ENCODE measurements at regions not wholly inside any gene's neighbourhood (a gene's known extent, or its start where the extent isn't known, plus 50 kb on each side); places are given as distances from the start of the nearest gene placed in this dataset.
"Not testable (repeated sequence)": the region's sequence is repeated elsewhere in the genome, so short reads cannot be mapped to it uniquely, and the experiment has no call there.

DNA sequence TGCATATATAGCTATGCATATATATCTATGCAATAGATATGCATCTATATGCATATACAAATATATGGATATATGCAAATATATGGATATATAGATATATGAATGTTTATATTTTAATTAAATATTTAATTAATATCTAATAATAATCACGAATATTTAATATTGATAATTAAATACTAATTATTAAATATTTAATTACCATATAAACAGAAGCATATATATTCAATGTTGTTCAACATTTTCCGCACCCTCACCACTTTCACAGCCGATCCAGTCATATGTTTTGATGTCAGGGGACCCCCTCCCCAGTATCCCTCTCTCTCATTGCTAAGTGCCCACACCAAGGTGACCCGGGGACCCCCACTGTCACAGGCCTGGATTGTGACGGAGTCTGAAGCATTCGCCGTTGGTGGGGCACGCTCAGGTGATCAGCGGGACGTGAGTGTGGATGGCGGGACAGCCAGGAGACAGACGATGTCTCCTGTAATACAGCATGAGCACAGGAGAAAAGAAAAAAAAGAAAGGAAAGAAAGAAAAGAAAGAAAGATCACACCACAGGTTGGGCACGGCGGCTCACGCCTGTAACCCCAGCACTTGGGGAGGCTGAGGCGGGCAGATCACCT, 199.7 kb downstream of the CRLF2 start:
- no peak for DNase-seq (ENCODE audit: low spot score)

DNA sequence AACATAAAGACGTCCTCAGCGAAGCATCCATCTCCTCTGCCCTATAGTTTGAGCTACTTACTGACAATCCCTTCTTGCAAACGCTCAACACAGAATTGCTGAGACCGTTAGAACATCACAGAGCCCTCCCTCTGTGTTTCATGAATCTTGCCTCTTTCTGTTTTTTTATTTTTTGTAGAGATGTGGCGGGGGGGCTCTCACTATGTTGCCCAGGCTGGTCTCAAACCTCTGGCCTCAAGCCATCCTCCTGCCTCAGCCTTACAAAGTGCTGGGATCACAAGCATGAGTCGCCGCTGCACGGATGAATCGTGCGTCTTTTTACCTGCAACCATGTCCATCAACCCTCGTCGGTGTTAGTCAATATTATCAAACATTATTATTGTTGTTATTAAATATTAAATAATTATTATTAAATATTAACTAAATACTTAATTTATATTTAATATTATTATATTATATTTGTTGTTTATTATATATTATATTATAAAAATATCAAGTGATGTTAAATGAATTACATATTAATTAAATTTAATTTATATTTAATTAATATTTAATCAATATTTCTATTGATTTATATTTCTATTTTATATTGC, 200.7 kb downstream of the CRLF2 start:
- DNase-seq (ENCODE audit: low spot score) = no peak

DNA sequence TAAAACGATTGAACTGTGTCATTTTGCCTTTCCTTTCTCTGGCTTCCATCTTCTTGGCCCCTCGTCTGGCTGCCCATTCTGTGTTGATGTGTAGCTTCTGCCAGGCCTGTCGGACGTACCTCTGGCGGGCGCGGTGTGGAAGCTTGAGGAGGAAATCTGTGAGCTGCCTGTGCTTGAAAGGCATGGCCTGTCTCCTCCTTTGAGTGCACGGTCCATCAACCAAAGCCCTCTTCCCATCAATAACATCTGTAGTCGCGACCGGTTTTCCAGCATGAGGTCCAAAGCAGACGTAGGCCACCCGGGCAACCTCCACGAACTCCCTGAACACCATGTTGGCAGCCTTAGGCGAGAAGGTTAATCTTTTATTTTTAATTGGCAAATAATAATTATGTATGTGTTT, 202.7 kb downstream of the CRLF2 start:
- DNase-seq (ENCODE audit: low spot score) = no peak

DNA sequence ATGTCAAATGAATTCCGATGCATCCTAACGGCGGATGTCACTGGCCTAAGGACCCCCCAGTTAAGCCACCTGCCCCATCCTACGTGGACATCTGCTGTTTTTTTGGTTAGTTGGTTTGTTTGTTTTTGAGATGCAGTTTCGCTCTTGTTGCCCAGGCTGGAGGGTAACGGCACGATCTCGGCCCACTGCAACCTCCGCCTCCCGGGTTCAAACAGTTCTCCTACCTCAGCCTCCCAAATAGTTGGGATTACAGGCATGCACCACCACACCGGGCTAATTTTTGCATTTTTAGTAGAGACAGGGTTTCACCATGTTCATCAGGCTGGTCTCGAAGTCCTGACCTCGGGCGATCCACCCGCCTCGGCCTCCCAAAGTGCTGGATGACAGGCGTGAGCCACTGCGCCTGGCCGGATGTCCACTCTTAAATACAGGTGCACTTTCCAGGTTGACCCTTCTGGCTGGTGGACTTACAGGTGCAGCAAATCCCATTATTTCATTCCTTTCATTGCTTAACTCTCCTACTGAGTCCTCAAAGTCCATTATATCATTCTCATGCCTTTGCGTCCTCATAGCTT, 206.2 kb downstream of the CRLF2 start:
- no peak for DNase-seq (ENCODE audit: low spot score)

DNA sequence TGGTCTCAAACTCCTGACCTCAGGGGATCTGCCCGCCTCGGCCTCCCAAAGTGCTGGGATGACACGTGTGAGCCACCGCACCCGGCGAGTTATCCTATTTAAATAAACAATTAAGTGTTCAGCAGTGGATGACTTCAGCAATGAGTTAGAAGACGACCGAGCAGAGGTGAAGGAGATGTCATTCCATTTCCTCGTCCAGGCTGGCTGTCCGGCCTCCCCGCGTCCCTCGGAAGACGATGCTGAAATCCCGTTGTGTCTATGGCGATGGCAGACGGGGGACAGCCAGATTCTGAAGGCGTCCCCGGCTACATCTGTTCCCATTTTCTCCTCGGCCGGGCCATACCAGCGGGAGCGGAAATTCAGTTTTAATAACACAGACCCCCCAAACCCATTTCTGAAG, 209.8 kb downstream of the CRLF2 start:
- DNase-seq (ENCODE audit: low spot score) = no peak

DNA sequence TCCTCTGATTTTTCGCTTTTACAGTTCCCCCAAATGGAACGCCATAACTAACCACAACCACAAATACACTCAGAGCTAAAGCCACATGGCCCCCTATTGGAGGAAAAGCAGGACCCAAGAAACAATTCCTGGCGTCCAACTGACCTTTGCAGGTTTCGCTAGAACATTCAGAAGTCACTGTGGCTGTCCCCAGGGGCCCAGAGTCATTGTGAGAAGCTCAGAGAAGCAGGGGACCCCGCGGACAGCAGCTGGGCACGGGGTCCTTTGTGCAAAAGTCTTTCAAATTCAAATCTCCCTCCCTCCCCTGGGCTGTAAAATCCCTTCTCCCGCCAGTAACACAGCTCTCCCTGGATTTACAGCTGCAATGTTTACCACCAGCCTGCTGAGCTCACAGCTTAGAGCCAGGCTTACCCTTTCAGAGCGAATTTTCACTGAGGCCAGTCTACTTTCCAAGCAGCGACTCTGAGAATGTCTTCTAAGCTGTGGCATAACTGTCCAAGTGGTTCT, 214.8 kb downstream of the CRLF2 start:
- no peak for DNase-seq (ENCODE audit: low spot score)

- no peak for DNase-seq (ENCODE audit: low spot score)
Observed at GRCh38 chrX:994780-995179, 217.7 kb downstream of the CRLF2 start.

DNA sequence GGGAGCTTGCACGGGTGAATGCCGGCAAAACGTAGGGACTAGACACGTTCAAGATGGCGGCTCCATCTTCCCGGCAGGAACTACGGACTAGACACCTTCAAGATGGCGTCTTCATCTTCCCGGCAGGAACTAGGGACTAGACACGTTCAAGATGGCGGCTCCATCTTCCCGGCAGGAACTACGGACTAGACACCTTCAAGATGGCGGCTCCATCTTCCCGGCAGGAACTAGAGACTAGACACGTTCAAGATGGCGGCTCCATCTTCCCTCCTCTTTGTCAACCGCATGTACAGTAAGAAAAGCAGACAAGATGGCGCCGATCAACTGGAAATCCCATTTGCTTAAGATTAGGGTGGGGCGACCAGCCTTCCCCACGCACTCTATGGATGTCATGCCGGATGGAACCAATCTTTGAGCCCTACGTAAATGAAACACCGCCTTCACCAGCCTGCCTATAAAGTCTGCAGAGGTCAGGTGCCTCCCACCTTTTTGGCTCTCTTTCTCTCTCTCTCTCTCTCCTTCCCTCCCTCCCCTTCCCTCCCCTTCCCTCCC, 222.4 kb downstream of the CRLF2 start:
- peak; percentile 88 for DNase-seq (ENCODE audit: low spot score)

- DNase-seq (ENCODE audit: low spot score) = not testable (repeated sequence)
Observed at GRCh38 chrX:988530-988929, 223.9 kb downstream of the CRLF2 start.

GRCh38 chrX:981791-982626, 230.4 kb downstream of the CRLF2 start:
- no peak for DNase-seq (ENCODE audit: low spot score)

DNA sequence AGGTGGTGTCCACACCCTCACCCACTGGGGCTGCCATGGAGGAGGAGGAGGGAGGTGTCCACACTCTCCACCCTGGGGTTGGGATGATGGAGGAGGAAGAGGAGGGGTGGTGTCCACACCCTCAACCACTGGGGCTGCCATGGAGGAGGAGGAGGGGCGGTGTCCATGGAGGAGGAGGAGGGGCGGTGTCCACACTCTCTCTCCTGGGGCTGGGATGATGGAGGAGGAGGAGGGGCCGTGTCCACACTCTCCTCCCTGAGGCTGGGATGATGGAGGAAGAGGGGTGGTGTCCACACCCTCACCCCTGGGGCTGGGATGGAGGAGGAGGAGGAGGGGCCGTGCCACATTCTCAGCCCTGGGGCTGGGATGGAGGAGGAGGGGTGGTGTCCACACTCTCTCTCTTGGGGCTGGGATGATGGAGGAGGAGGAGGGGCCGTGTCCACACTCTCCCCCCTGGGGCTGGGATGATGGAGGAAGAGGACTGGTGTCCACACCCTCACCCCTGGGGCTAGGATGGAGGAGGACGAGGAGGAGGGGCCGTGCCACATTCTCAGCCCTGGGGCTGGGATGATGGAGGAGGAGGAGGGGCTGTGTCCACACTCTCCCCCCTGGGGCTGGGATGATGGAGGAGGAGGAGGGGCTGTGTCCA, 231.7 kb downstream of the CRLF2 start:
- no peak for DNase-seq (ENCODE audit: low spot score)

GRCh38 chrX:979127-979526, 233.3 kb downstream of the CRLF2 start:
- DNase-seq (ENCODE audit: low spot score) = not testable (repeated sequence)

DNA sequence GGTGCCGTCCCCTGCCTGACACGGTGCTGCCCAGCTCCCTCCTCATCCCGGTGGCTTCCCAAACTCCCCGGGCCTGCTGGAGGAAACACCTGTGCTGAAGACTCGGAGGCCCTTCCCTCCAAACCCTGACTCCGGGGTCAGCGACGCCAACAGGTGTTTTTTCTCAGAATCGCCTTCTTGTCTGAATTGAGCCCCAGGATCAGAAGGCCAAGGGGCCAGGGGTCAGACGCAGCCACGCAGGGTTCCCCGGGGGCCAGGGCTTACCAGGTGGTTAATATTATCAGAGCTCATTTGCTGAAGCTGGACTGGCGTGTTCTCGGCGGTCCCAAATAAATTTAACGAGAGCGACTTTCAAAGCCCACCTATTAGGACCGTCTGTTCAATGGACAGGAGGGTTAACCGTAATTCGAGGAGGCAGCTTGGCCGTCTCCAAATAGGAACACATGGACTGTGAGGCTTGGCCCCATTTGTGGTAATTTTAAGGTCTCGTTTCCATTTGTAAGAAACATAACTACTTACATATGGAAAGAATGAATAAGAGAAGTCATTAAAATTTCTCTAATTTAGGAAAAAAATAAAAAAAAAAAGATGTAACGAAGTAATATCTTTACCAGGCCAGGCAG, 239.3 kb downstream of the CRLF2 start:
- no peak for DNase-seq (ENCODE audit: low spot score)

DNA sequence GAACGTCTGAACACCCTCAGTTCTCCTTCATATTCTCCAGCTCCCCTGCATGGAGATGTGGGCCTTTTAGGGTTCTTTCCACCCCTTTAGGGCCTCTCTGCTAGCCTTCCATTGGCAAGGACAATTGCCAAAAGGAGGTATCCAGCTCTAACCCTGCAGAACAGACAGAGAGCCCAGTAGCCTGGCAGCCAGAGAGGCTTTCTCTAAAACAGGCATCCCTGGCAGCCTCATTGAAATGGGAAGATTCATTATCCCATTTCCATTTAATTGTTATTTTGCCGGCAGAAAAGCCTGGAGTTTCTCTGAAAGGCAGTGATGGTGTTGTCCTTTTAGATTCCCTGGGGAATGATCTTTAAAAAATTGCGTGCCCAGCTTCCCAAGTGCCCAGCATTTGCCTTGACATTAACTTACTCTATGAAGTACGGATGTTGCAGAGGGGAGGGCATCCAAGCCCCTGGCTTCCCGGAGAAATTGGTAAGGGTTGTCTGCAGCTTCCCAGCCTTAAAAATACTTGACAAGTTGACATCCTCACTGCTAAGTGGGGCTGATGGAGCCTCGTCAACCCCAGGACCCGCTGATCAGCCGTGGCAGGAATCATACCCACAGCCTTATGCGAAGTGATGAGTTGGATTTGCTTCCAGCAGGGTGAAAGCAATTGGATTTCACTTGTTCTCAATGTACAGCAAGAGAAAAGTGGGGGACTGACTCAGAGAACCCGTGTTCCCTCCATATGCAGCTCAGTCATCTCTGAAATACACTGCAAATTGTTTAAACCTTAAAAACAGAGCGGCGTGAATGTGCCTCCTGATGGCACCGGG, 244.1 kb downstream of the CRLF2 start:
- no peak for DNase-seq (ENCODE audit: low spot score)

DNA sequence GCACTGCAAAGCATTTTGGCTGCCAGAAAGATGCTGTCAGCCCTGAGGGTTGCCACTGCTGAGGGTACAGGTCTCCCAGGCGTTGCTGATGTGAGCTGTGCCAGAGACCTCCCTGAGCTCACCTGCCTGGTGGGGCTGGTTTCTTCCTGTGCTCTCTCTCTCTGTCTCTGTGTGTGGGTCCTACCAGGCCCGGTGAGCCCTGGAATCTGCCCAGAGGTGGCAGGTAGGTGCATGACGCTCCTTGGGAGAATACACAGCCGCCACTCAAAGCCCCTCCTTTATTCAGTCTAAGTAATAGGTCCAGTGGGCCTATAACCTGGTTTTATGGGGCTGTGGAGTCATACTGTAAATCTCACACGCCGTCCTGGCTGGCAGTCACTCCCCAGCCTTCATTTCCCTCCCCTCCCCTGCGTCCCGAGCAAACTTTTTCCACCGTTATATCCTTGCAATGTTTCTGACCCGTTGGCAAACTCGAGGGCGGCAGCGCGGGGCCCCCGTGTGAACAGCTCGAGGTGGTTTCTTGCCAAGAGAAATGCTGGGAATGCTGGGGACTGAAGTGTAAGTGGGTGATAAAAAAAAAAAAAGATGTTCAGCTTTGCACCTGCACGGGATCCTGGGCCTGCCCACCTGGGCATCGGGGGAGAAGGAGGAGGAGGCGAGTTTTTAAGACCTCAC, 245.9 kb downstream of the CRLF2 start:
- DNase-seq (ENCODE audit: low spot score) = no peak

GRCh38 chrX:964831-965416, 247.5 kb downstream of the CRLF2 start:
- DNase-seq (ENCODE audit: low spot score) = no peak

GRCh38 chrX:960821-961220, 251.6 kb downstream of the CRLF2 start:
- DNase-seq (ENCODE audit: low spot score) = no peak

DNA sequence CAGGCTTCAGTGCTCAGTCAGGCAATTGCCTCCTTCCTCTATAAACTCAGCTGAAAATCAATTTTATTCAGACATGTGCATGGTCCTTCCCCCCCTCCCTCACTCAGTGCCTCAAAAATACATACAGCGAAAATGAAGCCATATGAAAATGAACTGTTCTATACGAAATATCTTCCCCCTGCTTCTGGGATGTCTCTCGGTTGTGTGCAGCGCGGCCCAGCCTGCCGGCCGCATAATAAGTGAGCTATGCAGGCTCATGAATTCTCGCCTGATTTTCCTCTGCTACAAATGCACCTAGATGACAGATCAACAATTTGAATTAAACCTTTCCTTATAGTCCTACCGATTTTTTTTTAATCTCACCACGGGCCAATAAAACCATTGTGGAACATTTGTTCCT, 252.9 kb downstream of the CRLF2 start:
- DNase-seq (ENCODE audit: low spot score) = no peak

- not testable (repeated sequence) for DNase-seq (ENCODE audit: low spot score)
Observed at GRCh38 chrX:955168-955781, 257.2 kb downstream of the CRLF2 start.
